CD14-positive monocyte (primary cell): ENCODE measurements at regions not wholly inside any gene's neighbourhood (a gene's known extent, or its start where the extent isn't known, plus 50 kb on each side); places are given as distances from the start of the nearest gene placed in this dataset.

Experiments
- DNase-seq, 3 donors: peaks; one replicate each; pipeline ENCODE4 v3.0.0-alpha.2; 2011 to 2022
- H2AFZ ChIP-seq: 2 replicates; pipeline ENCODE4 v1.6.0; 2012; ENCODE audit warnings: mild to moderate bottlenecking, low read depth, low read length, inconsistent platforms; ENCODE audit not compliant: insufficient read depth, poor library complexity, severe bottlenecking
- H3K27ac ChIP-seq, 2 donors: 1 replicate in 1 of 2; 2 replicates in 1 of 2; pipeline ENCODE4 v1.5.1; 2012 to 2013; ENCODE audit warnings: low read length in 2 of 2, control low read depth in 1 of 2, inconsistent platforms in 1 of 2, low read depth in 1 of 2, mild to moderate bottlenecking in 1 of 2
- H3K27me3 ChIP-seq, 2 donors: one replicate each; pipeline versions ENCODE4 v1.6.0 to v1.6.1; 2011 to 2013; ENCODE audit warnings: low read length in 2 of 2; ENCODE audit not compliant: control insufficient read depth in 2 of 2, insufficient read depth in 2 of 2
- H3K36me3 ChIP-seq, 2 donors: replicated peaks in 1 of 2; 1 replicate in 1 of 2; 2 replicates in 1 of 2; pipeline versions ENCODE4 v1.5.1 to v1.6.1; 2012 to 2013; ENCODE audit warnings: low read length in 2 of 2, control low read depth in 1 of 2, inconsistent platforms in 1 of 2, mild to moderate bottlenecking in 1 of 2; ENCODE audit not compliant: insufficient read depth in 2 of 2, control insufficient read depth in 1 of 2
- H3K4me1 ChIP-seq, 2 donors: 1 replicate in 1 of 2; 2 replicates in 1 of 2; pipeline versions ENCODE4 v1.5.1 to v1.6.1; 2012 to 2013; ENCODE audit warnings: low read length in 2 of 2, control low read depth in 1 of 2, inconsistent platforms in 1 of 2, mild to moderate bottlenecking in 1 of 2, moderate library complexity in 1 of 2; ENCODE audit not compliant: insufficient read depth in 2 of 2, control insufficient read depth in 1 of 2
- H3K4me2 ChIP-seq: replicated peaks from 2 replicates; pipeline ENCODE3; 2012; ENCODE audit warnings: low read length, moderate library complexity, mild to moderate bottlenecking; ENCODE audit not compliant: poor library complexity, severe bottlenecking; ENCODE audit errors: extremely low read depth
- H3K4me3 ChIP-seq, 3 experiments: fragments of 200-600 bp in 1 of 3; sonication (generic) in 1 of 3; replicated peaks in 1 of 3; 1 replicate in 2 of 3; 2 replicates in 1 of 3; pipeline ENCODE4 v1.5.1; 2011 to 2013; ENCODE audit warnings: low read length in 3 of 3, mild to moderate bottlenecking in 3 of 3, control low read depth in 2 of 3, low read depth in 2 of 3, inconsistent platforms in 1 of 3, moderate library complexity in 1 of 3
- H3K79me2 ChIP-seq: 2 replicates; pipeline ENCODE4 v1.6.0; 2012; ENCODE audit warnings: mild to moderate bottlenecking, control low read depth, inconsistent platforms, low read length, moderate library complexity; ENCODE audit not compliant: insufficient read depth
- H3K9ac ChIP-seq: 2 replicates; pipeline ENCODE4 v1.6.0; 2017; ENCODE audit warnings: low read length, mild to moderate bottlenecking; ENCODE audit not compliant: insufficient read depth, poor library complexity, severe bottlenecking
- H3K9me3 ChIP-seq, 2 donors: replicated peaks in 1 of 2; 1 replicate in 1 of 2; 2 replicates in 1 of 2; pipeline versions ENCODE4 v1.5.1 to v1.6.1; 2012 to 2013; ENCODE audit warnings: low read length in 2 of 2, control low read depth in 1 of 2; ENCODE audit not compliant: control insufficient read depth in 1 of 2, insufficient read depth in 1 of 2
- H4K20me1 ChIP-seq: 2 replicates; pipeline ENCODE4 v1.6.0; 2012; ENCODE audit warnings: mild to moderate bottlenecking, low read length, control low read depth, moderate library complexity; ENCODE audit not compliant: insufficient read depth
- H3K27ac Mint-ChIP-seq, 7 donors: one replicate each; pipeline ENCODE4 v1.8.0; 2020; ENCODE audit warnings: mild to moderate bottlenecking in 7 of 7, mixed read lengths in 7 of 7, moderate library complexity in 6 of 7, inconsistent platforms in 2 of 7
- H3K27me3 Mint-ChIP-seq, 3 donors: one replicate each; pipeline ENCODE4 v1.8.0; 2021 to 2022; ENCODE audit warnings: low read depth in 3 of 3, mild to moderate bottlenecking in 3 of 3, mixed read lengths in 3 of 3, moderate library complexity in 3 of 3, inconsistent platforms in 1 of 3
- H3K36me3 Mint-ChIP-seq, 2 donors: one replicate each; pipeline ENCODE4 v1.8.0; 2020; ENCODE audit warnings: mixed read lengths in 2 of 2, inconsistent platforms in 1 of 2, mild to moderate bottlenecking in 1 of 2
- H3K4me1 Mint-ChIP-seq: one replicate; pipeline ENCODE4 v1.8.0; 2020; ENCODE audit warnings: mild to moderate bottlenecking, mixed read lengths
- H3K4me3 Mint-ChIP-seq, 2 donors: one replicate each; pipeline ENCODE4 v1.8.0; 2020; ENCODE audit warnings: mild to moderate bottlenecking in 2 of 2, mixed read lengths in 2 of 2, moderate library complexity in 1 of 2
- H3K9me3 Mint-ChIP-seq, 7 donors: one replicate each; pipeline ENCODE4 v1.8.0; 2020 to 2022; ENCODE audit warnings: mixed read lengths in 7 of 7, mild to moderate bottlenecking in 6 of 7, moderate library complexity in 6 of 7, inconsistent platforms in 2 of 7
- CTCF ChIP-seq: fragments of 200-600 bp; IDR thresholded peaks from one replicate; pipeline ENCODE4 v1.8.0; 2022; ENCODE audit warnings: antibody characterized with exemption, mild to moderate bottlenecking
- WGBS: methylation state at CpG from one replicate; pipeline ENCODE4 v1.1.5; 2013; ENCODE audit warnings: missing lambda C conversion rate; ENCODE audit not compliant: insufficient coverage; 5-methylcytosine and 5-hydroxymethylcytosine counted together
- intact Hi-C, 2 donors: fragments of 100-400 bp; cut with micrococcal nuclease; formaldehyde crosslinking; loops; one replicate each; pipeline versions ENCODE4 v1.15.0 to v1.15.1; 2023

DNA sequence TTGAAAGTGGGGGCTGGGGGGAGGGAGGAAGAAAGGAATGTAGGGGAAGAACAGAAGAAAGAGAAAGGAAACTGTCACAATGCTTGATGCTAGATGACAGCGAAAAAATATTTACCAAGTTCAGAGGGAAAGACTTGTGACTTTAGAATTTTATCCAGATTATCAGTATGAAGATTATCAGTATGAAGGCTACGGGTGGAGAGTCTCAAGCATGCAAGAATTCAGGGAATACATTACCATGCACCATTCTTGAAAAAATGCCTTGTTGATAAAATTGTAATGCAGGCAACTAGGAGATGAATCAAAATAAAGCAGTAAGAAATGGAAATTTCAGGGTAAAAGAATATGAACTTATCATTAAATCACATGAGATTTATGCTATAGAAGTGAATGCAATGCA, 376.8 kb downstream of the PCNX1 start:
- no peaks in the 10 kb centered on the region for H3K36me3 Mint-ChIP-seq
- H3K27me3 Mint-ChIP-seq = peaks cover 0 to 3% (median 0%) of the 10 kb centered on the region in 3 donors
- H3K79me2 ChIP-seq = no peaks in the 10 kb centered on the region
- DNase-seq = no peak
- H3K4me3 ChIP-seq = no peak overlapping the region
- H2AFZ ChIP-seq = no peak overlapping the region
- H3K27me3 ChIP-seq = no peaks in the 10 kb centered on the region
- H3K9ac ChIP-seq = no peak overlapping the region
- no peaks in the 10 kb centered on the region for H3K36me3 ChIP-seq
- H3K4me1 Mint-ChIP-seq = no peaks in the 10 kb centered on the region
- H3K4me1 ChIP-seq = no peaks in the 10 kb centered on the region
- no peak for TF ChIP-seq CTCF
- intact Hi-C loops = no loop called here
- H3K27ac Mint-ChIP-seq = no peak overlapping the region
- H3K4me2 ChIP-seq = no peak overlapping the region
- H3K27ac ChIP-seq = no peak overlapping the region
- peaks cover 0 to 5% of the 10 kb centered on the region in 2 donors for H3K9me3 ChIP-seq
- no peak overlapping the region for H3K4me3 Mint-ChIP-seq
- H3K9me3 Mint-ChIP-seq = peaks cover 0 to 14% (median 5%) of the 10 kb centered on the region in 7 donors
- 100% methylated on average over 1 of the region's 2 CpGs for WGBS
- no peaks in the 10 kb centered on the region for H4K20me1 ChIP-seq

GRCh38 chr14:71286126-71286525, 378.9 kb downstream of the PCNX1 start:
- Histone ChIP-seq H4K20me1 (no peaks in the 10 kb centered on the region), H2AFZ (no peak overlapping the region), H3K4me2 (no peak overlapping the region), H3K27me3 (no peaks in the 10 kb centered on the region), H3K9ac (no peak overlapping the region), H3K79me2 (no peaks in the 10 kb centered on the region), H3K4me1 (peaks cover 9% of the 10 kb centered on the region in 2 donors), H3K27ac (no peak overlapping the region), H3K4me3 (no peak overlapping the region), H3K9me3 (peaks cover 0 to 5% of the 10 kb centered on the region in 2 donors), H3K36me3 (no peaks in the 10 kb centered on the region)
- Mint-ChIP-seq H3K27me3 (peaks cover 0 to 3% (median 0%) of the 10 kb centered on the region in 3 donors), H3K27ac (no peak overlapping the region), H3K4me1 (peaks cover 9% of the 10 kb centered on the region), H3K4me3 (no peak overlapping the region), H3K36me3 (peaks cover 0 to 2% of the 10 kb centered on the region in 2 donors), H3K9me3 (peaks cover 0 to 15% (median 5%) of the 10 kb centered on the region in 7 donors)
- WGBS = 100% methylated on average over 1 of the region's 1 CpG
- TF ChIP-seq CTCF = no peak
- DNase-seq = no peak
- intact Hi-C loops = no loop called here
